Globus pallidus (tissue), 1 donor: ENCODE measurements at regions not wholly inside any gene's neighbourhood (a gene's known extent, or its start where the extent isn't known, plus 50 kb on each side); places are given as distances from the start of the nearest gene placed in this dataset.
"Not testable (repeated sequence)": the region's sequence is repeated elsewhere in the genome, so short reads cannot be mapped to it uniquely, and the experiment has no call there.

Experiments
- DNase-seq: peaks from one replicate; pipeline ENCODE4 v3.0.0-alpha.2; 2015; ENCODE audit warnings: low spot score

DNA sequence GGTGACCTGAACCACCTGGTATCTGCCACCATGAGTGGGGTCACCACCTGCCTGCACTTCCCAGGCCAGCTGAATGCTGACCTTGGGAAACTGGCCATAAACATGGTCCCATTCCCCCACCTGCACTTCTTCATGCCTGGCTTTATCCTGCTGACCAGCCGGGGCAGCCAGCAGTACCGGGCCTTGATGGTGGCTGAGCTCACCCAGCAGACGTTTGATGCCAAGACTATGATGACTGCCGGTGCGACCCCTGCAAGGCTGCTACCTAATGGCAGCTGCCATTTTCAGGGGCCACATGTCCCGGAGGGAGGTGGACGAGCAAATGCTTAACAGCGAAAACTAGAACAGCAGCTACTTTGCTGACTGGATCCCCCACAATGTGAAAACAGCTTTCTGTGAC is 67.5 kb upstream of the FAM241A start:
- DNase-seq = no peak

DNA sequence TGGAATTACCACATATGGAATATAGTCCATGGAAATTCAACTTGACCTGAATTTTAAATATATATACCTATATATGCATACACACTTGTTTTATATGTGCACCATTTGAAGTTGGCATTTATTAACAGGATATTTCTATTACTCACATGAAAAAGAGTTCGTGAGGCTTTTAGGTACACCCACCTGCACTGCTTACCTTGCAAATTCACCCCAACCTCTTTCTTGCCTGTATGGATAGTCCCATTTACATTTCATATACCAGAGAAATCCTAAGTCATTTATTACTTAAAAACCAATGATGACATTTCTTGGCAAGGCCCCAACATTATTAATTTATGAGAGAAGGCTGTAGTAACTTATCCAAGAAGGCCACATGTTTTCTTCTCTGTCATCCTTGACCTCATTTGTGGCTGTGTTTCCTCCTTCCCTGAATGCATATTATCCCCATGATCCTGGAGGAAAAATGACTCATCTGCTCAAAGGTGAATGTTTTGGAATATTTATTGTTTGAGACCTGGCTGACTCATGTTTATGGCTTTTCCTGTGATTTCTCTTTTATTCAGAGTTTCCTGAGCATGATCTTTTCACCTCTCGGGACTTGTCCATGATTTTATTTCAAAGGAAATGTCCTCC is 62.2 kb upstream of the FAM241A start:
- no peak for DNase-seq

DNA sequence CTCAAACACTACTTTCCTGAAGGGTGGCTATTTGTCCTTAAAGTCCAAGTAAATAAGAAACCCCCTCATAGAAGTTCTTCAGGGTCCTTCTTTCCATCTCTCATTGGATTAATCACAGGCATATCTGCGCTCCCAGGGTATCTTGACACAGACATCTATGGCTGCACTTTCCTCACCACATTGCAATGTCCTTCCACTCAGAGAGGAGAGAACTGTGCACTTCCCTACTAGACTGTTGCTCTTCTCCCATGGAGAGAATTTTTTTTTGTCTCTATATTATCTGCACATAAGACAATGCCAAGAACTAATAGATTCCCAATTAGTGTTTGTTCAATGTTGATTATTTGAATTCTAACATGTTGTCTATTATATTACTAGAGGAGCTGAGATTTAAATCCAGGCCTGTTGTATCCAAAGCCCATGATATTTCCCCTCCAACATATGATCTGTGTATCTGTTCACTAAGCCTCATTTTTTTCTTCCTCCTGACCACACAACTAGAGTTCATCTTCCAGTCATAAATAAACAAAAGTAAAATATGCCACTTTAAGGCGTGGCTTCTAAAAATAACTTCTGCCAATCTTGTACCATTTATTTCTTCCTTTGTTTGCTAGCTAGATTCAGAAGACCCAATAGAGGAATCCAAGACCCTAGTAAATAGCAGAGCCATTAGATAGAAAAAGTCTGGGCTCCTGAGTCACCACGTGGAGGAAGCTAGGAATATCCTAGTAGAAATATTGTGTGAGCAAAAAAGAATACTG is 61.5 kb upstream of the FAM241A start:
- DNase-seq = no peak

DNA sequence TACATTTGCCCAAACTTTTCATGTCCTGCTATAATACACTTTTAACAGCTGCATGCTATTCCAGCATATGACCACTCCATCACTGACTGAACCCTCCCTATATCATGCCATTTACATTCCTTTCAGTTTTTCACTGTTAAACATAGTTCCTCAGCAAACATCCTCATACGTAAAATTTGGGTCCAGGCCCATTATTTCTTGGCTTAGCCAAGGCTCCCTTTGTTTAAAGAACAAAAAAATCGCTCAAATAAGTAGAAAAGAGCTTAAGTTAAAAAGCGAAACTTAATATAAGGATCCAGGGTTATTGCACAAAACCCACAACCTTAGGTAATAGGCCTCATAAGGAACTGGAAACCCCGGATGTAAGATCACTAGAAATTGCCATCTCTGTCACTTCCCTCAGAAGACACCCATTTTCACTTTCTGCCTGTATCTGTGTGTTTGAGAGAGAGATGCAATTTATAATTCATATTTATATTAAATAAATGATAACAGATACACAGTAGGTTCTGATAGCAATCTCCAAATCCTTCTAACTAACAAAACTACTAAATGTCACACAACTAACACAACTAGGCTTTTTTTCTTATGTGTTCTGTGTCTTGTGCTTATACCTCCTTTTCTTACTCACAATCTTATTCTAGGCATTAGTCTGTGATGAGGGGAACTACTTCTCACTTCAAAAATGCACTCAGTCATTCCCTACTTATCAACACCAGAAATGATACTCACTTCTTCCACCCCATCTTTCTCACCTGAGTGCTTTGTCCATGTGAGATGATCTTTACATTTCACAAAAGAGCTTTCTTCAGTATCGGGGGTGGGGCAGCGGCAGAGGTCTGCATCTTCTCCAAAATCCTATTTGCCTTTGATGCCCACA is 59.9 kb upstream of the FAM241A start:
- DNase-seq = no peak

DNA sequence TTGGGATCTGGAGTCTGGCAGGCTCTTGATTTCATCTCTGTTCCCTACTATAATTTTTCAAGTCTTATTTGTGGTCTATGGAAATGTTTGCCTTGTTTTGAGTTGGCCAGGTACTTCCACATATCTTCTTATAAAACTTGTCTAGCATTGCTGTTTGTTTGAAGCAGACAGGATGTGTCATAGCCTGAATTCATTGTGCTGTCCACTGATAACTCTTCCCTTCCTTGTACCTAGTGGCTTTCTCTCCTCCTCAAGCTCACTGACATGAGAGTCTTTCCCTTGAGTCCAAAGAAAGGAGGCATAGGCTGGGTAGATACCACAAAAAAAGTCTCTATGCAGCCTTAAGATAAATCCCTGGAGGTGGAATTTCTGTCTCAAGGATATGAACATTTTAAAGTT is 59.2 kb upstream of the FAM241A start:
- no peak for DNase-seq

DNA sequence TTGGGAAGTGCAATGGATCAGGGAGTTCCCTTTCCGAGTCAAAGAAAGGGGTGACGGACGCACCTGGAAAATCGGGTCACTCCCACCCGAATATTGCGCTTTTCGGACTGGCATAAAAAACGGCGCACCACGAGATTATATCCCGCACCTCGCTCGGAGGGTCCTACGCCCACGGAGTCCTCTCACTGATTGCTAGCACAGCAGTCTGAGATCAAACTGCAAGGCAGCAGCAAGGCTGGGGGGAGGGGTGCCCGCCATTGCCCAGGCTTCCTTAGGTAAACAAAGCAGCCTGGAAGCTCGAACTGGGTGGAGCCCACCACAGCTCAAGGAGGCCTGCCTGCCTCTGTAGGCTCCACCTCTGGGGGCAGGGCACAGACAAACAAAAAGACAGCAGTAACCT is 58.6 kb upstream of the FAM241A start:
- DNase-seq = not testable (repeated sequence)

DNA sequence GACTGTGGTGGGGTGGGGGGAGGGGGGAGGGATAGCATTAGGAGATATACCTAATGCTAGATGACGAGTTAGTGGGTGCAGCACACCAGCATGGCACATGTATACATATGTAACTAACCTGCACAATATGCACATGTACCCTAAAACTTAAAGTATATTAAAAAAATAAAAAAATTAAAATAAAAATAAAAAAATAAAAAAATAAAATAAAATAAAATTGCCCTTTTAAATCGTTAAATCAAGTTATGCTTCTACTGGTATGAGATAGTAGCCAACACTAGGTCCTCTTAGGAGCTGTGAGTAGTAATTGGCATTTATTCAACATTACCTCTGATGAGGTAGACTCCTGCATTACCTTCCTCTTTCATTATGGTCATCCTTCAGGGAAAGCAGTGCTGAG is 52.9 kb upstream of the FAM241A start:
- not testable (repeated sequence) for DNase-seq

DNA sequence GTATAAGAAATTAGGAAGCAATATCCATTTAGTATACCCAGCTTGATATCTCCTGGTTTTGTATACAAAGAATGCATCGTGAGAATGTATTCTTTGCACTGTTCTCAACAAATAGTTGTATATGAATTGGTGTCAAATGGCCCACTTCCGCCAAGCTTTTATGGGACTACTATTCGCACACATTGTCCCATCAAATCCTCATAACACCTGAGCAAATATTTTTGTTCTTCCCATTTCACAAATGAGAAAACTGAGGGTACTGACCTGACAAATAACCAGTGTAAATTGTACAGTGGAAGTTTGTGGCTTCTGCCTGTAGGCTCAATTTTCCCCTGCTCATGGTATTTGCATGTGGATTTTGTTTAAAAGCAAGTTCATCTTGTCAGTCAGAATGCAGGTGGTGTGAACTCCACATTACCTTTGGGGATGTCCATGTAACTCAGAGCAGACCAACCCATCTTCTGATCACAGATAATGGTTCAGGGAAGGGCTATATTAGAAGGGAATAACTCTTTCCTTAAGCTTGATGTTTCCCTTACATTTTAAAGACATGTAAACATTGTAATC is 51.5 kb upstream of the FAM241A start:
- DNase-seq = no peak

DNA sequence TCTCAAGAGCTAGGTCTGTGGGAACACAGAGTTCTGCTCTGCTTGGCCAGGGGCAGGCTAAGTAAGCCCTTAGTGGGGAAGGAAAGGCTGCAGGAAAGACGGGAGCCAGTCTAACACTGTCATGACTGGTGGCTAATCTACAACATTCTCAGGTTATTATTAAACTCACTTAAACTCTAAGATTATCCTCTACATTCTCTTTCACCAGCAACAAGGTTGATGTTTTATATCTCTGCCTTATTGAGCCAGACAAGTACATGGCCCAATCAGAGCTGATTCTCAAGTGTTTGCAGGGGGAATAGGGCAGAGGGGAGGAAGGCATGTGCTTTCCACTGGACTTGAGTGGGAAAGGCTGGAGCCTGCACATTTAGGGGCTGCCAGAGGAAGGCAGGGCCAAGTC is 50.9 kb upstream of the FAM241A start:
- no peak for DNase-seq
